MM.1S (cell line): ENCODE measurements at regions not wholly inside any gene's neighbourhood (a gene's known extent, or its start where the extent isn't known, plus 50 kb on each side); places are given as distances from the start of the nearest gene placed in this dataset.

ENCODE experiments used
- DNase-seq: peaks from one replicate; pipeline ENCODE4 v3.0.0-alpha.2; 2015
- H2AFZ ChIP-seq: fragments of 300-600 bp; sonication (generic); 2 replicates; pipeline ENCODE4 v1.6.0; 2016; ENCODE audit warnings: antibody characterized with exemption, low read length
- H3F3A ChIP-seq: fragments of 300-600 bp; sonication (generic); 2 replicates; pipeline ENCODE4 v1.6.1; 2016; ENCODE audit warnings: mild to moderate bottlenecking, antibody characterized with exemption, low read length, moderate library complexity, mixed read lengths; ENCODE audit not compliant: insufficient read depth
- H3K27ac ChIP-seq: fragments of 300-600 bp; sonication (generic); 2 replicates; pipeline ENCODE4 v1.5.1; 2016; ENCODE audit warnings: mild to moderate bottlenecking, low read length
- H3K27me3 ChIP-seq: fragments of 300-600 bp; sonication (generic); replicated peaks from 2 replicates; pipeline ENCODE4 v1.6.0; 2016; ENCODE audit warnings: low read length; ENCODE audit not compliant: insufficient read depth
- H3K36me3 ChIP-seq: fragments of 300-600 bp; sonication (generic); replicated peaks from 2 replicates; pipeline ENCODE4 v1.6.1; 2016; ENCODE audit warnings: mild to moderate bottlenecking, low read length, mixed read lengths; ENCODE audit not compliant: insufficient read depth
- H3K4me1 ChIP-seq: fragments of 300-600 bp; sonication (generic); 2 replicates; pipeline ENCODE4 v1.6.1; 2016; ENCODE audit warnings: low read length, mixed read lengths
- H3K4me2 ChIP-seq: fragments of 300-600 bp; sonication (generic); 2 replicates; pipeline ENCODE4 v1.6.0; 2016; ENCODE audit warnings: low read depth, low read length
- H3K4me3 ChIP-seq: fragments of 300-600 bp; sonication (generic); 2 replicates; pipeline ENCODE4 v1.5.1; 2016; ENCODE audit warnings: low read length, mixed read lengths
- H3K79me2 ChIP-seq: fragments of 300-600 bp; sonication (generic); 2 replicates; pipeline ENCODE4 v1.6.1; 2016; ENCODE audit warnings: mixed run types, low read length, mixed read lengths
- H3K9ac ChIP-seq: fragments of 300-600 bp; sonication (generic); 2 replicates; pipeline ENCODE4 v1.6.1; 2016; ENCODE audit warnings: low read length, mixed read lengths
- H3K9me2 ChIP-seq: fragments of 300-600 bp; sonication (generic); replicated peaks from 2 replicates; pipeline ENCODE4 v1.6.1; 2016; ENCODE audit warnings: mild to moderate bottlenecking, low read length, mixed read lengths; ENCODE audit not compliant: insufficient read depth
- H3K9me3 ChIP-seq: fragments of 300-600 bp; sonication (generic); replicated peaks from 2 replicates; pipeline ENCODE4 v1.6.1; 2016; ENCODE audit warnings: mild to moderate bottlenecking, low read length, mixed read lengths; ENCODE audit not compliant: insufficient read depth
- H4K20me1 ChIP-seq: fragments of 300-600 bp; sonication (generic); 2 replicates; pipeline ENCODE4 v1.6.1; 2016; ENCODE audit warnings: mild to moderate bottlenecking, low read length, moderate library complexity, mixed read lengths; ENCODE audit not compliant: insufficient read depth
- EZH2 ChIP-seq: fragments of 300-600 bp; sonication (generic); optimal IDR thresholded peaks from 2 replicates; pipeline ENCODE3; 2017; ENCODE audit warnings: low read depth, mild to moderate bottlenecking, antibody characterized with exemption, low read length, mixed read lengths
- EZH2phosphoT487 ChIP-seq: fragments of 300-600 bp; sonication (generic); IDR thresholded peaks from 2 replicates; pipeline ENCODE4 v1.6.1; 2018; ENCODE audit warnings: antibody characterized with exemption, low read length
- TF ChIP-seq, protein P1 (sequence below): fragments of 300-600 bp; sonication (generic); IDR thresholded peaks from 2 replicates; pipeline ENCODE4 v1.5.1; 2016; ENCODE audit warnings: antibody characterized with exemption, low read length, mixed read lengths

DNA sequence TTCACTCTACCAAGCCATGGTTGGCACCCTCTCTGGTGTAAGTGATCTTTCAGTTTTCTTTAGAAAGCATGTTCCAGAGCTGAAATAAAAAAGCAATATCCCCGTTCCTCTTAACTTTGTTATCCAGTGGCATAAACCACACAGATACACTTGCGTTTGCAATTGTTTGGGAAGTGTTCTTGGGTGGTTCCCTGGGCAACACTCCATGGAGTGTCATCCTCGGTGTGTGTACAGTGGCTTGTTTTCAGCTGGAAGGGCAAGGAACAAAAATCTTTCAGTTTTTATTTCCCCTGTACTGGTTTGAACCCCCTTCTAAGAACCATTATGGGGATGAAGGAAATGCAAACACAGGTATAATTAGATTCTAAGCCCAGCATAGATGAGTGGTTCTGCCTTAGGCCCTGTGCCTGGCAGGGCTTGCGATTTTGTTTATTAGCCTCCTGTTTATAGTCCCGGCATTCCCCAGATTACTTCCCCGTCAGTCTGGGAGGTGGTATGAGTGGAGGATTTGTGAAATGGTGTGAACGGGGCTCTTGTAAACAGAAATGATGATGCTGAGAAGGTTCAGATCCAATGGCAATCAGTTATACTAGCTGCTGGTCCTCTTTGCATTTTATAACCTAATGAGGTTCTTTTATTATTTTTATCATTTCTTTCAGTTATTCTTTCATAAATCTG lies 76.0 kb upstream of the CD180 start:
- DNase-seq, result no peak
- Histone ChIP-seq H3K9ac (no peak overlapping the region), H3K9me3 (no peaks in the 10 kb centered on the region), H3K9me2 (no peaks in the 10 kb centered on the region), H3K27ac (no peak overlapping the region), H3K79me2 (no peaks in the 10 kb centered on the region), H3F3A (no peaks in the 10 kb centered on the region), H4K20me1 (no peaks in the 10 kb centered on the region), H3K4me1 (no peaks in the 10 kb centered on the region), H3K4me3 (no peak overlapping the region), H2AFZ (no peak overlapping the region), H3K4me2 (no peak overlapping the region), H3K27me3 (no peaks in the 10 kb centered on the region), H3K36me3 (no peaks in the 10 kb centered on the region)
- TF ChIP-seq EZH2, result no peak
- TF ChIP-seq, protein P1, sequence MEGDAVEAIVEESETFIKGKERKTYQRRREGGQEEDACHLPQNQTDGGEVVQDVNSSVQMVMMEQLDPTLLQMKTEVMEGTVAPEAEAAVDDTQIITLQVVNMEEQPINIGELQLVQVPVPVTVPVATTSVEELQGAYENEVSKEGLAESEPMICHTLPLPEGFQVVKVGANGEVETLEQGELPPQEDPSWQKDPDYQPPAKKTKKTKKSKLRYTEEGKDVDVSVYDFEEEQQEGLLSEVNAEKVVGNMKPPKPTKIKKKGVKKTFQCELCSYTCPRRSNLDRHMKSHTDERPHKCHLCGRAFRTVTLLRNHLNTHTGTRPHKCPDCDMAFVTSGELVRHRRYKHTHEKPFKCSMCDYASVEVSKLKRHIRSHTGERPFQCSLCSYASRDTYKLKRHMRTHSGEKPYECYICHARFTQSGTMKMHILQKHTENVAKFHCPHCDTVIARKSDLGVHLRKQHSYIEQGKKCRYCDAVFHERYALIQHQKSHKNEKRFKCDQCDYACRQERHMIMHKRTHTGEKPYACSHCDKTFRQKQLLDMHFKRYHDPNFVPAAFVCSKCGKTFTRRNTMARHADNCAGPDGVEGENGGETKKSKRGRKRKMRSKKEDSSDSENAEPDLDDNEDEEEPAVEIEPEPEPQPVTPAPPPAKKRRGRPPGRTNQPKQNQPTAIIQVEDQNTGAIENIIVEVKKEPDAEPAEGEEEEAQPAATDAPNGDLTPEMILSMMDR, result no peak
- TF ChIP-seq EZH2phosphoT487, result no peak

DNA sequence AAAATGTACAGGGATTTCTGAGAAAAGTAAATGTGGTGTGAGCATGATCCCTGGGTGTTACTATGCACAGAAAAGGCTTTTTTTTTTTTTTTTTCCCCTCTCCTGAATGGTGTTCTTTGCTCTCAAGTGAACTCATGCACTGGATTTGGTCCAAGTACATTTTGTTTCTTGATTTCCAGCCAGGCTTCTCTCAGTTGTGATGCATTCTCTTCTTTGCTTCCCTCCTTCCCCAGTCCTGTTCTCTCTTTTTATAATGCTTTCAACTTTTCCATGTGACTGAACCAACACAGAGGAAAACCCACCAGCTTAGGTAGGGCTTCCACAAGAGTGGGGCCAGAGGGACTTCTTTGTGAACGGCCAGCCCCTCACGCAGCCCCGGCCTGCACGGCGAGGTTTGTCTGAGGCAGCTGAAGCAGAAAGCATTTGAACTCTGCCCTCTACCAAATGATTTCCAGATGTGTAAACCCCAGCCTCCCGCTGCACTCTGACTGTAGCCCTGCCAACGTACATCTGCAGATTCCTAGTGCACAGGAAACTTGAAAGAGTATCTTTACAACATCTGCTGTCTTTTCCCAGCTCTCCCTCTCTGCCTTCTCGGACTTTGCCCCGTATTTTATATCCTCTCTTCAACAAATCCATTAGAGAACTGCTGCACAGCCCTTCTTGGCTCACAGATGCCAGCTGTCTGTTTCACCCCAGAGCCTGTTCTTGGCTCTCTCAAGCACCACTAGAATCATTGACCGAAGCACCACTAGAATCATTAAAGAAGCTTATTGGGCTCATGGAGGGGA lies 71.8 kb upstream of the CD180 start:
- no peak overlapping the region for H2AFZ ChIP-seq
- H3K27me3 ChIP-seq, result no peaks in the 10 kb centered on the region
- H4K20me1 ChIP-seq, result no peaks in the 10 kb centered on the region
- H3K9ac ChIP-seq, result no peak overlapping the region
- no peaks in the 10 kb centered on the region for H3K79me2 ChIP-seq
- TF ChIP-seq EZH2phosphoT487, result no peak
- no peak for TF ChIP-seq EZH2
- TF ChIP-seq, protein P1, result no peak
- H3K4me1 ChIP-seq, result no peaks in the 10 kb centered on the region
- no peak overlapping the region for H3K4me3 ChIP-seq
- no peaks in the 10 kb centered on the region for H3F3A ChIP-seq
- no peak overlapping the region for H3K27ac ChIP-seq
- DNase-seq, result no peak
- H3K4me2 ChIP-seq, result no peak overlapping the region
- H3K9me3 ChIP-seq, result no peaks in the 10 kb centered on the region
- no peaks in the 10 kb centered on the region for H3K9me2 ChIP-seq
- no peaks in the 10 kb centered on the region for H3K36me3 ChIP-seq

DNA sequence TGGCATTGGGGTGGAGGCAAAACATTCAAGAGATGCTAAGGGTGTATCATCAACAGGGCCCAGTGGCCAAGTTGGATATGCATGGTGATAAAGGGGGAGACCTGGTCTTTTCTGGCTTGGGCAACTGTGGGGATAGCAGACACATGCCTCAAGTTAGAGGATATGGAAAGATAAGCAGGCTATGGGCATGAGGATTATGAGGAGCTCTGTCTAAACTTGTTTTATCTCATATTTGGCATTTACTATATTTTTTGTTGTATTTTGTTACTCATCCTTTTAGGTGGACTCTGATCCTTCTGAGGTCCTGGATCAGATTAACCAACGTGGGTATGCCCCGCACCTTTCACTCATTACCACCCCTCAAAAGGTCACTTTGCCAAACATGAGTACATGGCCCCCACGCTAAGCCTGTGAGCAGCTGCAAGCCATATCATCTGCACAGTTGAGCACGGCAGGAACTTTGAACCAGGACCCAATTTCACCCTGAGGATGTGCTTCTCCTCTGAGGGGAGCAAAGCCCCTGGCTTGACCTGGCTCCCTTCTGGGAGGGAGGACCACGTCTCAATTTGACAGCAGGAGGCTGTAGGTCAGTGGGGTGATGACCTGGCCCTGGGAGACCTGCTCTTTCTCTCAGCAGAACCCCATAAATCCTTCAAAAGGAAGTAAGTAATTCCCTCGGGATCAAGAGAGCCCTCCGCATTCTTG lies 71.1 kb upstream of the CD180 start:
- Histone ChIP-seq H3K4me3 (no peak overlapping the region), H2AFZ (no peak overlapping the region), H3K9ac (no peak overlapping the region), H3K27ac (no peak overlapping the region), H3K36me3 (no peaks in the 10 kb centered on the region), H4K20me1 (no peaks in the 10 kb centered on the region), H3K4me1 (no peaks in the 10 kb centered on the region), H3K4me2 (no peak overlapping the region), H3F3A (no peaks in the 10 kb centered on the region), H3K79me2 (no peaks in the 10 kb centered on the region), H3K9me2 (no peaks in the 10 kb centered on the region), H3K9me3 (no peaks in the 10 kb centered on the region), H3K27me3 (no peaks in the 10 kb centered on the region)
- DNase-seq, result no peak
- TF ChIP-seq EZH2 (no peak), EZH2phosphoT487 (no peak)
- TF ChIP-seq, protein P1, result no peak
